HG03097 (cell line): ENCODE measurements at regions not wholly inside any gene's neighbourhood (a gene's known extent, or its start where the extent isn't known, plus 50 kb on each side); places are given as distances from the start of the nearest gene placed in this dataset.
"Not testable (repeated sequence)": the region's sequence is repeated elsewhere in the genome, so short reads cannot be mapped to it uniquely, and the experiment has no call there.

Source experiments
- ATAC-seq: cut with Tn5 transposase; IDR thresholded peaks from one replicate; pipeline ENCODE4 v1.9.1; 2021; ENCODE audit not compliant: unreplicated experiment, low FRiP score

GRCh38 chr14:36418937-36419336 is 98.5 kb upstream of the MBIP start:
- no peak for ATAC-seq

GRCh38 chr14:36411951-36412350 is 91.5 kb upstream of the MBIP start:
- not testable (repeated sequence) for ATAC-seq

DNA sequence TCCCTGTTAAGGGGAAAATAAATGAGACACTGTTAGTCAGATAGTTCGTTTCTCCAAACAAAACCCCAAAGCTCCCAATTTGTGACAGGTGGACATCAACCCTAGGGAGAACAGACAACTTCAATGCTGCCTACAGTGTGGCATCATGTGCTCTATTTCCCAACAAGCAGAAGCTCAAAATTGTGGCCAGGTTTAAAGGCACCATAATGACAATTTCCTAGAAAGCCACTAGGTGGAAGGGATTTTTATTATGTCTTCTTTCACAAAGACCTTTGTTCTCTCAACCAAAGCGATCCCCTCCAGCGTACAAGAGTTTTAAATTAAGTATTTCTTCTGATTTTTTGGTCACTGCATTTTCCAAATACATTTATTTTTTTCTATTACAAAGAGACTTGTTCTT is 88.0 kb upstream of the MBIP start:
- no peak for ATAC-seq

- ATAC-seq, result no peak
Observed at GRCh38 chr14:36405589-36406274, 85.3 kb upstream of the MBIP start.

DNA sequence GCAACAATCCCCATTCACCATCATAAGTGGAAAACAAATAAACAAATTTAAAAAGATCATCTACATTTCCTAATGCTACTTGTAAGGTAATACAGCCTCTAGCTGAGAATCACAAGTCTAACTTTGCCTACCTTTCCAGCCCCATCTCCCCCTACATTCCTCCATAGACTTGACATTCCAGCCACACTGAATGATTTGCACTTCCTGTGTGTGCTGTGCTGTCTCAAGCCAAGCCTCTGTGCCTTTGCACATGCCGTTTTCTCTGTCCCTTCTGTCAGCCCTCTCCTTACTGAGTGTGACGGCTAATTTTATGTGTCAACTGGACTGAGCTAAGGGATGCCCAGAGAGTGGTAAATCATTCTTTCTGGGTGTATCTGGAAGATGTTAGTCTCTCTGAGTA is 82.4 kb upstream of the MBIP start:
- no peak for ATAC-seq

- no peak for ATAC-seq
Observed at GRCh38 chr14:36398463-36399291, 78.2 kb upstream of the MBIP start.

DNA sequence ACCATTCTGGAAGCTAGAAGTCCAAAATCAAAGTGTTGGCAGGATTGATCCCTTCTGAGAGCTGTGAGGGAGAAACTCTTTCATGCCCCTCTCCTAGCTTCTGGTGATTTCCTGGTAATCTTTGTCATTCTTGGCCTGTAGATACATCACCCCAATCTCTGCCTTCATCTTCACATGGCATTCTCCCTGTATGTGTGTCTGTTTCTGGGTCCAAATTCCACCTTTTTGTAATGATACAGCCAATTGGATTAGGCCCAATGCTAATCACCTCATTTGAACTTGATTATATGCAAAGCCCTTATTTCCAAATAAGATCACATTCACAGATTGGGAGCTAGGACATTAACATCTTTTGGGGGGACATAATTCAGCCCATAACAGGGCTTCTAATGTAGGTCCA is 76.9 kb upstream of the MBIP start:
- ATAC-seq, result no peak

DNA sequence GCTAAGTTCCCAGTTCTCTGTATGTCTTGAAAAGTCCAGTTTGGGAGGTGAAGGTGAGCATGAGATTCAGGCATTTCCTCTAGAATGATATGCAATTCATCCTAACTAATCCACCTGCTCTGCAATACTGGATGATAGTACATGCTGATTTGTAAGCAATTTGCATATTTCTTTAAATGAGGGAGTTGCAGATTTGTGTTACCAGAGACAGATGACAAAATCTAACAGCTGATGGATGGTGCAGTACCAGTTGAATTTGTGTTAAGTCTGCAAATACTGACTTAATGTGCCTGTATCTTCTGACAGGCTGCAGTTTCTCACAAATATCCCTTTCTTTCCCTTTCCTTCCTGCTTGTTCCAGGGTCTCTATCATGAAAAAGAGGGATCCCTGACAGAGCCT is 76.4 kb upstream of the MBIP start:
- ATAC-seq, result no peak

- ATAC-seq, result no peak
Observed at GRCh38 chr14:36394593-36394992, 74.2 kb upstream of the MBIP start.

- ATAC-seq, result no peak
Observed at GRCh38 chr14:36390718-36391117, 70.3 kb upstream of the MBIP start.

GRCh38 chr14:36383767-36384431 is 63.5 kb upstream of the MBIP start:
- no peak for ATAC-seq

- ATAC-seq, result peak; percentile 64
Observed at GRCh38 chr14:36373982-36374673, 53.7 kb upstream of the MBIP start.
